ENCODE measurements at regions not wholly inside any gene's neighbourhood (a gene's known extent, or its start where the extent isn't known, plus 50 kb on each side); places are given as distances from the start of the nearest gene placed in this dataset.

- no peak for TF ChIP-seq ZFX (IDR thresholded peaks at IDR 0.05; ENCODE audit: borderline replicate concordance)
- TF ChIP-seq, protein P1, sequence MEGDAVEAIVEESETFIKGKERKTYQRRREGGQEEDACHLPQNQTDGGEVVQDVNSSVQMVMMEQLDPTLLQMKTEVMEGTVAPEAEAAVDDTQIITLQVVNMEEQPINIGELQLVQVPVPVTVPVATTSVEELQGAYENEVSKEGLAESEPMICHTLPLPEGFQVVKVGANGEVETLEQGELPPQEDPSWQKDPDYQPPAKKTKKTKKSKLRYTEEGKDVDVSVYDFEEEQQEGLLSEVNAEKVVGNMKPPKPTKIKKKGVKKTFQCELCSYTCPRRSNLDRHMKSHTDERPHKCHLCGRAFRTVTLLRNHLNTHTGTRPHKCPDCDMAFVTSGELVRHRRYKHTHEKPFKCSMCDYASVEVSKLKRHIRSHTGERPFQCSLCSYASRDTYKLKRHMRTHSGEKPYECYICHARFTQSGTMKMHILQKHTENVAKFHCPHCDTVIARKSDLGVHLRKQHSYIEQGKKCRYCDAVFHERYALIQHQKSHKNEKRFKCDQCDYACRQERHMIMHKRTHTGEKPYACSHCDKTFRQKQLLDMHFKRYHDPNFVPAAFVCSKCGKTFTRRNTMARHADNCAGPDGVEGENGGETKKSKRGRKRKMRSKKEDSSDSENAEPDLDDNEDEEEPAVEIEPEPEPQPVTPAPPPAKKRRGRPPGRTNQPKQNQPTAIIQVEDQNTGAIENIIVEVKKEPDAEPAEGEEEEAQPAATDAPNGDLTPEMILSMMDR (IDR thresholded peaks at IDR 0.05), result no peak
These were observed 593.4 kb upstream of the NR2F2 start for GRCh38 chr15:95737060-95737459.

Data from 22Rv1 (cell line).